ENCODE measurements at regions not wholly inside any gene's neighbourhood (a gene's known extent, or its start where the extent isn't known, plus 50 kb on each side); places are given as distances from the start of the nearest gene placed in this dataset.
"Not testable (repeated sequence)": the region's sequence is repeated elsewhere in the genome, so short reads cannot be mapped to it uniquely, and the experiment has no call there.

- Histone ChIP-seq H3K4me3 (no peak overlapping the region), H3K36me3 (no peaks in the 10 kb centered on the region), H3K4me1 (peaks cover 0 to 9% (median 3%) of the 10 kb centered on the region in 4 donors), H3K27ac (no peak overlapping the region), H3K9me3 (no peaks in the 10 kb centered on the region), H3K27me3 (no peaks in the 10 kb centered on the region)
- in situ Hi-C loops (cut with MboI; ENCODE audit: low pct_ligation_motif_present in 1 of 4, low pct_unique_long_range_greater_than_20kb in 1 of 4, low sequenced_read_pairs in 3 of 4) (no loop called here), intact Hi-C loops (cut with DNase I; ENCODE audit: low total_unique reads) (no loop called here)
- no peak for DNase-seq
- TF ChIP-seq CTCF (IDR thresholded peaks at IDR 0.05) (no peak), POLR2A (IDR thresholded peaks at IDR 0.05) (no peak), EP300 (IDR thresholded peaks at IDR 0.05; ENCODE audit: low read depth) (no peak), POLR2AphosphoS5 (IDR thresholded peaks at IDR 0.05) (no peak)
Observed at GRCh38 chr2:77578354-77578753, 56.2 kb upstream of the LRRTM4 start.

GRCh38 chr2:77579076-77579769 is 57.0 kb upstream of the LRRTM4 start:
- intact Hi-C loops (cut with DNase I; ENCODE audit: low total_unique reads), result no loop called here
- 49 to 73% methylated on average over 3 of the region's 3 CpGs for WGBS, 2 donors (ENCODE audit: low coverage in 1 of 2)
- TF ChIP-seq EP300 (IDR thresholded peaks at IDR 0.05; ENCODE audit: low read depth), result no peak
- no peak for TF ChIP-seq POLR2A (IDR thresholded peaks at IDR 0.05)
- no peak for TF ChIP-seq POLR2AphosphoS5 (IDR thresholded peaks at IDR 0.05)
- TF ChIP-seq CTCF (IDR thresholded peaks at IDR 0.05), result no peak
- Histone ChIP-seq H3K9me3 (no peaks in the 10 kb centered on the region), H3K27ac (no peak overlapping the region), H3K4me3 (no peak overlapping the region), H3K36me3 (no peaks in the 10 kb centered on the region), H3K4me1 (peaks cover 0 to 9% (median 3%) of the 10 kb centered on the region in 4 donors), H3K27me3 (no peaks in the 10 kb centered on the region)
- no peak for DNase-seq
- in situ Hi-C loops (cut with MboI; ENCODE audit: low pct_ligation_motif_present in 1 of 4, low pct_unique_long_range_greater_than_20kb in 1 of 4, low sequenced_read_pairs in 3 of 4), result no loop called here

- Histone ChIP-seq H3K4me1 (no peaks in the 10 kb centered on the region), H3K9me3 (no peaks in the 10 kb centered on the region), H3K27ac (no peak overlapping the region), H3K36me3 (no peaks in the 10 kb centered on the region), H3K4me3 (no peak overlapping the region), H3K27me3 (no peaks in the 10 kb centered on the region)
- intact Hi-C loops (cut with DNase I; ENCODE audit: low total_unique reads) (no loop called here), in situ Hi-C loops (cut with MboI; ENCODE audit: low pct_ligation_motif_present in 1 of 4, low pct_unique_long_range_greater_than_20kb in 1 of 4, low sequenced_read_pairs in 3 of 4) (no loop called here)
- no peak for TF ChIP-seq CTCF (IDR thresholded peaks at IDR 0.05)
- no peak for TF ChIP-seq POLR2A (IDR thresholded peaks at IDR 0.05)
- TF ChIP-seq POLR2AphosphoS5 (IDR thresholded peaks at IDR 0.05), result no peak
- no peak for TF ChIP-seq EP300 (IDR thresholded peaks at IDR 0.05; ENCODE audit: low read depth)
- 88 to 89% methylated on average over 3 of the region's 3 CpGs for WGBS, 2 donors (ENCODE audit: low coverage in 1 of 2)
- no peak for DNase-seq
Observed at GRCh38 chr2:77588438-77588837, 66.3 kb upstream of the LRRTM4 start.

- Histone ChIP-seq H3K4me1 (no peaks in the 10 kb centered on the region), H3K27ac (no peak overlapping the region), H3K36me3 (no peaks in the 10 kb centered on the region), H3K9me3 (no peaks in the 10 kb centered on the region), H3K4me3 (no peak overlapping the region), H3K27me3 (no peaks in the 10 kb centered on the region)
- no peak for DNase-seq
- 87 to 95% methylated on average over 3 to 28 of the region's 29 CpGs for WGBS, 2 donors (ENCODE audit: low coverage in 1 of 2)
- TF ChIP-seq CTCF (IDR thresholded peaks at IDR 0.05) (no peak), POLR2A (IDR thresholded peaks at IDR 0.05) (no peak), POLR2AphosphoS5 (IDR thresholded peaks at IDR 0.05) (no peak), EP300 (IDR thresholded peaks at IDR 0.05; ENCODE audit: low read depth) (no peak)
- intact Hi-C loops (cut with DNase I; ENCODE audit: low total_unique reads), result no loop called here
- in situ Hi-C loops (cut with MboI; ENCODE audit: low pct_ligation_motif_present in 1 of 4, low pct_unique_long_range_greater_than_20kb in 1 of 4, low sequenced_read_pairs in 3 of 4), result no loop called here
Observed at GRCh38 chr2:77590298-77590917, 68.2 kb upstream of the LRRTM4 start.

- H3K27me3 ChIP-seq; DNase-seq; in situ Hi-C loops (cut with MboI; ENCODE audit: low pct_ligation_motif_present in 1 of 4, low pct_unique_long_range_greater_than_20kb in 1 of 4, low sequenced_read_pairs in 3 of 4); intact Hi-C loops (cut with DNase I; ENCODE audit: low total_unique reads); H3K9me3 ChIP-seq; H3K27ac ChIP-seq; H3K4me3 ChIP-seq; H3K4me1 ChIP-seq; H3K36me3 ChIP-seq: not testable (repeated sequence)
- WGBS, 2 donors (ENCODE audit: low coverage in 1 of 2), result 83 to 92% methylated on average over 9 to 24 of the region's 24 CpGs
Observed at GRCh38 chr2:77592955-77593354, 70.8 kb upstream of the LRRTM4 start.

Data from transverse colon (tissue), 4 donors.